ENCODE measurements at regions not wholly inside any gene's neighbourhood (a gene's known extent, or its start where the extent isn't known, plus 50 kb on each side); places are given as distances from the start of the nearest gene placed in this dataset.
A peak's percentile ranks its signal among the peaks of the same experiment; 100 is the strongest.

GRCh38 chr4:138912704-138913340 lies 102.8 kb upstream of the NOCT start:
- H3K23ac ChIP-seq (ENCODE audit: low read depth, low read length, poor library complexity) = no peak overlapping the region
- H3K4me3 ChIP-seq (ENCODE audit: low read length in 2 of 2) = no peak overlapping the region
- no peak for DNase-seq (ENCODE audit: low spot score)
- H2BK15ac ChIP-seq (ENCODE audit: low read length) = no peak overlapping the region
- H4K8ac ChIP-seq (ENCODE audit: low read depth, low read length) = no peak overlapping the region
- H3K14ac ChIP-seq (ENCODE audit: low read length) = no peak overlapping the region
- no peak overlapping the region for H3K4me2 ChIP-seq (ENCODE audit: insufficient read depth, low read length, poor library complexity, severe bottlenecking)
- no peak overlapping the region for H2BK12ac ChIP-seq (ENCODE audit: low read length)
- H2BK120ac ChIP-seq (ENCODE audit: low read depth, low read length) = no peak overlapping the region
- H3K79me1 ChIP-seq (ENCODE audit: low read depth, low read length) = no peaks in the 10 kb centered on the region
- peaks cover 0 to 2% (median 0%) of the 10 kb centered on the region in 3 experiments for H3K27me3 ChIP-seq (ENCODE audit: control insufficient read depth in 3 of 3, insufficient read depth in 3 of 3, low read depth in 1 of 3, low read length in 3 of 3)
- H3K18ac ChIP-seq (ENCODE audit: low read length) = peak overlapping the region; percentile 27
- H2BK5ac ChIP-seq (ENCODE audit: low read length) = no peak overlapping the region
- no peak overlapping the region for H3K27ac ChIP-seq (replicated peaks; ENCODE audit: low read length)
- H4K91ac ChIP-seq (ENCODE audit: low read depth, low read length, poor library complexity) = no peak overlapping the region
- WGBS, 2 donors (ENCODE audit: extremely low coverage in 2 of 2, insufficient read length in 2 of 2, insufficient replicate concordance in 1 of 2) = no CpG with 5 or more reads among the region's 3 CpGs
- no peak overlapping the region for H2AFZ ChIP-seq (ENCODE audit: low read length)
- peaks cover 9 to 14% of the 10 kb centered on the region in 2 donors for H3K4me1 ChIP-seq (ENCODE audit: control insufficient read depth in 2 of 2, insufficient read depth in 1 of 2, low read depth in 1 of 2, low read length in 2 of 2)
- H3K36me3 ChIP-seq (replicated peaks in 1 of 2; ENCODE audit: control insufficient read depth in 2 of 2, insufficient read depth in 2 of 2, low read length in 2 of 2) = no peaks in the 10 kb centered on the region
- no peaks in the 10 kb centered on the region for H3K9me3 ChIP-seq (replicated peaks in 1 of 2; ENCODE audit: control insufficient read depth in 2 of 2, insufficient read depth in 1 of 2, low read depth in 1 of 2, low read length in 2 of 2)
- no peak overlapping the region for H3K4ac ChIP-seq (ENCODE audit: low read length)
- H2AK5ac ChIP-seq (ENCODE audit: low read depth, low read length) = no peak overlapping the region
- H3K9ac ChIP-seq (ENCODE audit: low read depth, low read length, poor library complexity) = no peak overlapping the region

- Histone ChIP-seq H3K4me3 (ENCODE audit: low read length in 2 of 2) (no peak overlapping the region), H3K27ac (replicated peaks; ENCODE audit: low read length) (no peak overlapping the region), H3K27me3 (ENCODE audit: control insufficient read depth in 3 of 3, insufficient read depth in 3 of 3, low read depth in 1 of 3, low read length in 3 of 3) (peaks cover 0 to 2% (median 0%) of the 10 kb centered on the region in 3 experiments), H3K4me1 (ENCODE audit: control insufficient read depth in 2 of 2, insufficient read depth in 1 of 2, low read depth in 1 of 2, low read length in 2 of 2) (peaks cover 9 to 14% of the 10 kb centered on the region in 2 donors), H3K9me3 (replicated peaks in 1 of 2; ENCODE audit: control insufficient read depth in 2 of 2, insufficient read depth in 1 of 2, low read depth in 1 of 2, low read length in 2 of 2) (no peaks in the 10 kb centered on the region), H4K8ac (ENCODE audit: low read depth, low read length) (no peak overlapping the region), H2BK15ac (ENCODE audit: low read length) (no peak overlapping the region), H3K9ac (ENCODE audit: low read depth, low read length, poor library complexity) (no peak overlapping the region), H3K36me3 (replicated peaks in 1 of 2; ENCODE audit: control insufficient read depth in 2 of 2, insufficient read depth in 2 of 2, low read length in 2 of 2) (no peaks in the 10 kb centered on the region), H2BK12ac (ENCODE audit: low read length) (no peak overlapping the region), H4K91ac (ENCODE audit: low read depth, low read length, poor library complexity) (no peak overlapping the region), H2AK5ac (ENCODE audit: low read depth, low read length) (no peak overlapping the region), H3K4ac (ENCODE audit: low read length) (no peak overlapping the region), H3K79me1 (ENCODE audit: low read depth, low read length) (no peaks in the 10 kb centered on the region), H3K23ac (ENCODE audit: low read depth, low read length, poor library complexity) (no peak overlapping the region), H2AFZ (ENCODE audit: low read length) (no peak overlapping the region), H3K18ac (ENCODE audit: low read length) (peak overlapping the region; percentile 27), H2BK5ac (ENCODE audit: low read length) (no peak overlapping the region), H3K4me2 (ENCODE audit: insufficient read depth, low read length, poor library complexity, severe bottlenecking) (no peak overlapping the region), H2BK120ac (ENCODE audit: low read depth, low read length) (no peak overlapping the region), H3K14ac (ENCODE audit: low read length) (no peak overlapping the region)
- no peak for DNase-seq (ENCODE audit: low spot score)
- WGBS, 2 donors (ENCODE audit: extremely low coverage in 2 of 2, insufficient read length in 2 of 2, insufficient replicate concordance in 1 of 2) = no CpG with 5 or more reads among the region's 9 CpGs
Observed at GRCh38 chr4:138911909-138912703, 103.5 kb upstream of the NOCT start.

DNA sequence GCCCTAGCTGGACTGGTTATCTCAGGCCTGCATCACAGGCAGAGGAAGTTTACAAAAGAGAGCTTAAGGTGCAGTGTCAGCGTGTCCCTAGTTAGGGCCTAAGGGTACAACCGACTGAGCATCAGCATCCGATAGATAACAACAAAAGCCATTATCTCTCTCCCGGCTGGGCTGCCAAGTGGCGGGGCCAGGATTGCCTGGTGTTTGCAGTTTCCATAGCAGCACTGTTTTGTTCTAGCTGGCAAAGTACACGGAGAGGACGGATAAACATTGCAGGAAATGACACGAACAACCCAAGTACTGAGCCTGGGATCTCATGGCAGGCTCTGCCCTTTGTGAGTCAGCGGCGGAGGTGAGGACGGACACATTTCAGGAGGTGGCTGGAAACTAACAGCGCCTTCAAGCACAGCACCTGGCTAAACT lies 104.7 kb upstream of the NOCT start:
- Histone ChIP-seq H2BK5ac (ENCODE audit: low read length) (no peak overlapping the region), H3K36me3 (replicated peaks in 1 of 2; ENCODE audit: control insufficient read depth in 2 of 2, insufficient read depth in 2 of 2, low read length in 2 of 2) (no peaks in the 10 kb centered on the region), H3K23ac (ENCODE audit: low read depth, low read length, poor library complexity) (no peak overlapping the region), H3K27me3 (ENCODE audit: control insufficient read depth in 3 of 3, insufficient read depth in 3 of 3, low read depth in 1 of 3, low read length in 3 of 3) (peaks cover 0 to 2% (median 0%) of the 10 kb centered on the region in 3 experiments), H3K4ac (ENCODE audit: low read length) (no peak overlapping the region), H3K18ac (ENCODE audit: low read length) (no peak overlapping the region), H3K9me3 (replicated peaks in 1 of 2; ENCODE audit: control insufficient read depth in 2 of 2, insufficient read depth in 1 of 2, low read depth in 1 of 2, low read length in 2 of 2) (no peaks in the 10 kb centered on the region), H3K14ac (ENCODE audit: low read length) (no peak overlapping the region), H2BK12ac (ENCODE audit: low read length) (no peak overlapping the region), H3K9ac (ENCODE audit: low read depth, low read length, poor library complexity) (no peak overlapping the region), H3K79me1 (ENCODE audit: low read depth, low read length) (no peaks in the 10 kb centered on the region), H3K27ac (replicated peaks; ENCODE audit: low read length) (no peak overlapping the region), H2BK15ac (ENCODE audit: low read length) (no peak overlapping the region), H3K4me2 (ENCODE audit: insufficient read depth, low read length, poor library complexity, severe bottlenecking) (peak overlapping the region; percentile 23), H2AK5ac (ENCODE audit: low read depth, low read length) (no peak overlapping the region), H4K8ac (ENCODE audit: low read depth, low read length) (no peak overlapping the region), H2BK120ac (ENCODE audit: low read depth, low read length) (no peak overlapping the region), H3K4me3 (ENCODE audit: low read length in 2 of 2) (no peak overlapping the region), H4K91ac (ENCODE audit: low read depth, low read length, poor library complexity) (no peak overlapping the region), H3K4me1 (ENCODE audit: control insufficient read depth in 2 of 2, insufficient read depth in 1 of 2, low read depth in 1 of 2, low read length in 2 of 2) (peaks cover 9 to 14% of the 10 kb centered on the region in 2 donors), H2AFZ (ENCODE audit: low read length) (peak overlapping the region; percentile 69)
- DNase-seq (ENCODE audit: low spot score) = peak; percentile 67
- WGBS, 2 donors (ENCODE audit: extremely low coverage in 2 of 2, insufficient read length in 2 of 2, insufficient replicate concordance in 1 of 2) = no CpG with 5 or more reads among the region's 12 CpGs

DNA sequence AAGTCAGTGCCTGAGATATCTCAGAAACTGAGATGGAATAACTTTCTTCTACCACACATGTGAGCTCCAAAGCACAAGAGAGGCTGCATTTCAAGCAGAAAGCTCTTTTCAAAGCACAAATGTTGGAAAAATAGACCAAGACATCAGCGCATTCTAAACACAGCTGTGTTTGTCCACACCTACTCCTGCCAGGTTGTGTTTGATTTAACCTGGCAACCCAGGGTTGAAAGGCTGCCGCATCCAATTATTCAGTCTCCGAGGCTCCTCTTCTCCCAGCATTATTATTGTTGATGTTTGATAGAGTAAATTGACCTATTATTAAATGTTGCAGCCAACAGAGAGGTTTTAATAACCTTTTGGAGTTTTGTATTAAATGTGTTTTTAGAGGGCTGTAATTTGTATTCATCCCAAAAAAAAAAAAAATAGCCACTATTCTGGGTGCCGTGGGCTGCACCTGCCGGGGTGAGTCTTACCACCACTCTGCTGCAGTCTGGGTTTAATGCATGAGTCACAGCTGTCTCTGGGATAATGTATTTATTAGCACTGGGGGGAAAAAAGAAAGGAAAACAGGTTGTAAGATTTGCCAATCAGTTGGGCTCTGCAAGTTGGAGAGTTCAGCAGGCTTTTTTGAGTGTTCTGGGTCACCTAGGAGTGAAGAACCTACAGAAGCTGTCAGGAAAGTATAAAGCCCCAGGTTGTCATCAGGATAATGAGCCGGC lies 105.2 kb upstream of the NOCT start:
- no peaks in the 10 kb centered on the region for H3K79me1 ChIP-seq (ENCODE audit: low read depth, low read length)
- H3K36me3 ChIP-seq (replicated peaks in 1 of 2; ENCODE audit: control insufficient read depth in 2 of 2, insufficient read depth in 2 of 2, low read length in 2 of 2) = no peaks in the 10 kb centered on the region
- H2BK12ac ChIP-seq (ENCODE audit: low read length) = no peak overlapping the region
- no peak overlapping the region for H3K14ac ChIP-seq (ENCODE audit: low read length)
- no peak overlapping the region for H2BK5ac ChIP-seq (ENCODE audit: low read length)
- peaks cover 0 to 2% of the 10 kb centered on the region in 2 donors for H3K9me3 ChIP-seq (replicated peaks in 1 of 2; ENCODE audit: control insufficient read depth in 2 of 2, insufficient read depth in 1 of 2, low read depth in 1 of 2, low read length in 2 of 2)
- H3K9ac ChIP-seq (ENCODE audit: low read depth, low read length, poor library complexity) = no peak overlapping the region
- WGBS, 2 donors (ENCODE audit: extremely low coverage in 2 of 2, insufficient read length in 2 of 2, insufficient replicate concordance in 1 of 2) = no CpG with 5 or more reads among the region's 6 CpGs
- H2BK15ac ChIP-seq (ENCODE audit: low read length) = no peak overlapping the region
- no peak overlapping the region for H3K23ac ChIP-seq (ENCODE audit: low read depth, low read length, poor library complexity)
- H3K4me3 ChIP-seq (ENCODE audit: low read length in 2 of 2) = no peak overlapping the region
- no peak overlapping the region for H3K4ac ChIP-seq (ENCODE audit: low read length)
- H3K27ac ChIP-seq (replicated peaks; ENCODE audit: low read length) = no peak overlapping the region
- H4K8ac ChIP-seq (ENCODE audit: low read depth, low read length) = no peak overlapping the region
- no peak overlapping the region for H2AK5ac ChIP-seq (ENCODE audit: low read depth, low read length)
- no peak overlapping the region for H3K18ac ChIP-seq (ENCODE audit: low read length)
- DNase-seq (ENCODE audit: low spot score) = no peak
- no peak overlapping the region for H2BK120ac ChIP-seq (ENCODE audit: low read depth, low read length)
- no peak overlapping the region for H4K91ac ChIP-seq (ENCODE audit: low read depth, low read length, poor library complexity)
- H3K4me1 ChIP-seq (ENCODE audit: control insufficient read depth in 2 of 2, insufficient read depth in 1 of 2, low read depth in 1 of 2, low read length in 2 of 2) = peaks cover 9 to 14% of the 10 kb centered on the region in 2 donors
- H3K27me3 ChIP-seq (ENCODE audit: control insufficient read depth in 3 of 3, insufficient read depth in 3 of 3, low read depth in 1 of 3, low read length in 3 of 3) = peaks cover 0 to 2% (median 0%) of the 10 kb centered on the region in 3 experiments
- H2AFZ ChIP-seq (ENCODE audit: low read length) = peak overlapping the region; percentile 69
- H3K4me2 ChIP-seq (ENCODE audit: insufficient read depth, low read length, poor library complexity, severe bottlenecking) = peak overlapping the region; percentile 23

Data from neuronal stem cell (in vitro differentiated cells).